HCT116 (cell line): ENCODE measurements at regions not wholly inside any gene's neighbourhood (a gene's known extent, or its start where the extent isn't known, plus 50 kb on each side); places are given as distances from the start of the nearest gene placed in this dataset.

Experiments
- ATAC-seq: fragments of 200-7000 bp; cut with Tn5 transposase; 2 replicates; pipeline ENCODE4 v1.9.1; 2020; ENCODE audit warnings: mild to moderate bottlenecking, moderate library complexity
- BruUV-seq: library from RNA; stranded (reverse); fragments of 400-500 nt; replicated peaks from 2 replicates; lab custom pipeline; 2021; lab: Mats Ljungman, UMichigan
- CTCF ChIA-PET: fragments of 300-600 bp; sonication (Branson Sonifier 250); formaldehyde crosslinking; loops from one replicate; lab custom pipeline; 2021; ENCODE audit warnings: antibody characterized with exemption; lab: Charles Lee
- POLR2A ChIA-PET: fragments of 300-600, 350-600 bp; sonication (Branson Sonifier 250); formaldehyde crosslinking; loops from one replicate; lab custom pipeline; 2021; ENCODE audit warnings: antibody characterized with exemption; lab: Charles Lee
- RAD21 ChIA-PET, 2 experiments: fragments of 300-600 bp; sonication (Branson Sonifier 250); formaldehyde crosslinking; loops; one replicate each; lab custom pipeline; 2023; ENCODE audit warnings: low total read pairs in 2 of 2; ENCODE audit not compliant: uncharacterized antibody in 2 of 2, unreplicated experiment in 2 of 2, low non-redundant PET in 1 of 2; lab: Charles Lee
- DNase-seq: peaks from one replicate; pipeline ENCODE4 v3.0.0-alpha.2; 2010; ENCODE audit warnings: low read depth, low spot score
- H2AFZ ChIP-seq: fragments of 200-600 bp; shearing (Covaris generic), sonication (generic); 2 replicates; pipeline ENCODE4 v1.6.1; 2017; ENCODE audit warnings: low read depth, mixed run types, mixed read lengths, antibody characterized with exemption, low read length; ENCODE audit not compliant: poor library complexity, severe bottlenecking
- H3K27ac ChIP-seq: 2 replicates; pipeline ENCODE4 v1.5.1; 2012; ENCODE audit warnings: low read depth, low read length
- H3K27me3 ChIP-seq: fragments of 200-600 bp; sonication (generic); 2 replicates; pipeline ENCODE4 v1.6.1; 2016; ENCODE audit warnings: mixed run types, low read length, mixed read lengths; ENCODE audit not compliant: insufficient read depth
- H3K36me3 ChIP-seq, 2 experiments: fragments of 200-500 bp in 1 of 2; fragments of 200-600 bp in 1 of 2; sonication (Bioruptor generic) in 1 of 2; sonication (generic) in 1 of 2; 2 replicates each; pipeline versions ENCODE4 v1.5.1 to v1.6.1; 2014 to 2016; ENCODE audit warnings: low read length in 2 of 2, inconsistent platforms in 1 of 2, mixed read lengths in 1 of 2, mixed run types in 1 of 2; ENCODE audit not compliant: insufficient read depth in 2 of 2, control insufficient read depth in 1 of 2
- H3K4me1 ChIP-seq, 2 experiments: fragments of 200-600 bp in 1 of 2; sonication (generic) in 1 of 2; 2 replicates each; pipeline versions ENCODE4 v1.5.1 to v1.6.1; 2012 to 2017; ENCODE audit warnings: low read length in 2 of 2, inconsistent platforms in 1 of 2, mild to moderate bottlenecking in 1 of 2, mixed read lengths in 1 of 2, mixed run types in 1 of 2, moderate library complexity in 1 of 2; ENCODE audit not compliant: insufficient read depth in 2 of 2, control insufficient read depth in 1 of 2
- H3K4me2 ChIP-seq: fragments of 200-600 bp; sonication (generic); 2 replicates; pipeline ENCODE4 v1.6.1; 2017; ENCODE audit warnings: mixed run types, low read length, mixed read lengths
- H3K4me3 ChIP-seq, 2 experiments: fragments of 200-600 bp in 1 of 2; sonication (generic) in 1 of 2; replicated peaks in 1 of 2; 2 replicates each; pipeline ENCODE4 v1.5.1; 2011 to 2016; ENCODE audit warnings: low read length in 2 of 2, control low read depth in 1 of 2, low read depth in 1 of 2, mild to moderate bottlenecking in 1 of 2, mixed read lengths in 1 of 2, mixed run types in 1 of 2
- H3K79me2 ChIP-seq: fragments of 200-600 bp; sonication (generic); 2 replicates; pipeline ENCODE4 v1.6.1; 2017; ENCODE audit warnings: mild to moderate bottlenecking, mixed run types, low read length, moderate library complexity, mixed read lengths; ENCODE audit not compliant: insufficient read depth
- H3K9ac ChIP-seq: fragments of 200-600 bp; sonication (generic); 2 replicates; pipeline ENCODE4 v1.6.1; 2016; ENCODE audit warnings: low read length, mixed read lengths
- H3K9me2 ChIP-seq: fragments of 200-600 bp; sonication (generic), shearing (Covaris generic); 2 replicates; pipeline ENCODE4 v1.6.1; 2017; ENCODE audit warnings: mixed run types, mild to moderate bottlenecking, moderate library complexity; ENCODE audit not compliant: insufficient read depth
- H3K9me3 ChIP-seq, 2 experiments: fragments of 200-500 bp in 1 of 2; fragments of 200-600 bp in 1 of 2; sonication (Bioruptor generic) in 1 of 2; sonication (generic) in 1 of 2; 2 replicates each; pipeline ENCODE4 v1.6.1; 2014 to 2017; ENCODE audit warnings: low read length in 2 of 2, mixed read lengths in 2 of 2, inconsistent platforms in 1 of 2, low read depth in 1 of 2, mild to moderate bottlenecking in 1 of 2, mixed run types in 1 of 2, moderate library complexity in 1 of 2; ENCODE audit not compliant: control insufficient read depth in 1 of 2, insufficient read depth in 1 of 2
- H4K20me1 ChIP-seq: fragments of 200-600 bp; sonication (generic), shearing (Covaris generic); 2 replicates; pipeline ENCODE4 v1.6.1; 2017; ENCODE audit warnings: mixed run types, mild to moderate bottlenecking, moderate library complexity; ENCODE audit not compliant: insufficient read depth
- CBX3 ChIP-seq: IDR thresholded peaks from 2 replicates; pipeline ENCODE4 v1.6.1; 2012; ENCODE audit warnings: low read depth
- CEBPB ChIP-seq: IDR thresholded peaks from 2 replicates; pipeline ENCODE4 v1.6.1; 2012; ENCODE audit warnings: low read depth
- ELF1 ChIP-seq: IDR thresholded peaks from 2 replicates; pipeline ENCODE4 v1.6.1; 2012; ENCODE audit warnings: low read depth, borderline replicate concordance
- EZH2phosphoT487 ChIP-seq: fragments of 200-600 bp; IDR thresholded peaks from 2 replicates; pipeline ENCODE4 v1.6.1; 2018; ENCODE audit warnings: antibody characterized with exemption, borderline replicate concordance
- FOSL1 ChIP-seq: IDR thresholded peaks from 2 replicates; pipeline ENCODE4 v1.6.1; 2012; ENCODE audit warnings: low read depth
- JUND ChIP-seq: IDR thresholded peaks from 2 replicates; pipeline ENCODE4 v1.6.1; 2012
- POLR2A ChIP-seq: IDR thresholded peaks from 2 replicates; pipeline ENCODE4 v1.7.0; 2011; ENCODE audit warnings: borderline replicate concordance; ENCODE audit not compliant: insufficient read depth, insufficient read length; ENCODE audit errors: extremely low read depth
- POLR2AphosphoS5 ChIP-seq: IDR thresholded peaks from 2 replicates; pipeline ENCODE4 v1.6.1; 2011; ENCODE audit warnings: mild to moderate bottlenecking, low read depth, low read length, moderate library complexity
- RAD21 ChIP-seq: IDR thresholded peaks from 2 replicates; pipeline ENCODE4 v1.6.1; 2012; ENCODE audit warnings: low read depth, mild to moderate bottlenecking
- SIN3A ChIP-seq: IDR thresholded peaks from 2 replicates; pipeline ENCODE4 v1.6.1; 2012; ENCODE audit warnings: low read depth
- SP1 ChIP-seq: IDR thresholded peaks from 2 replicates; pipeline ENCODE4 v1.6.1; 2012; ENCODE audit warnings: low read depth
- SRF ChIP-seq: IDR thresholded peaks from 2 replicates; pipeline ENCODE4 v1.6.1; 2012; ENCODE audit warnings: low read depth
- YY1 ChIP-seq: IDR thresholded peaks from 2 replicates; pipeline ENCODE4 v1.6.1; 2011; ENCODE audit warnings: low read length, low read depth, moderate library complexity, mild to moderate bottlenecking; ENCODE audit not compliant: insufficient replicate concordance; ENCODE audit errors: extremely low read depth
- intact Hi-C: fragments of 100-400 bp; cut with micrococcal nuclease; formaldehyde crosslinking; loops from 2 replicates; pipeline ENCODE4 v1.10.0; 2022
- TF ChIP-seq, protein P1 (sequence below), 3 experiments: fragments of 200-600 bp in 1 of 3; sonication (generic) in 1 of 3; IDR thresholded peaks in 2 of 3; conservative IDR thresholded peaks in 1 of 3; 2 replicates each; pipeline ENCODE4 v1.5.1; 2012 to 2017; ENCODE audit warnings: low read depth in 2 of 3, low read length in 2 of 3, antibody characterized with exemption in 1 of 3, borderline replicate concordance in 1 of 3, control low read depth in 1 of 3, mild to moderate bottlenecking in 1 of 3, mixed read lengths in 1 of 3, mixed run types in 1 of 3, moderate library complexity in 1 of 3; ENCODE audit not compliant: insufficient read depth in 1 of 3
- TF ChIP-seq, protein P2 (sequence below): IDR thresholded peaks from 2 replicates; pipeline ENCODE4 v1.6.1; 2012
- TF ChIP-seq, protein P3 (sequence below): IDR thresholded peaks from 2 replicates; pipeline ENCODE4 v1.6.1; 2011; ENCODE audit warnings: mild to moderate bottlenecking, low read length, moderate library complexity; ENCODE audit not compliant: insufficient replicate concordance; ENCODE audit errors: extremely low read depth
- TF ChIP-seq, protein P4 (sequence below): IDR thresholded peaks from 2 replicates; pipeline ENCODE4 v1.6.1; 2012

GRCh38 chr4:23456864-23457263 lies 433.0 kb downstream of the PPARGC1A start:
- Histone ChIP-seq H3K4me3 (no peak overlapping the region), H3K36me3 (no peaks in the 10 kb centered on the region), H3K27ac (no peak overlapping the region), H3K9me3 (peaks cover 14 to 30% of the 10 kb centered on the region in 2 experiments; a peak in 3 of 4 replicates), H4K20me1 (no peaks in the 10 kb centered on the region), H3K9me2 (no peaks in the 10 kb centered on the region), H3K79me2 (no peaks in the 10 kb centered on the region), H2AFZ (no peak overlapping the region), H3K4me1 (no peaks in the 10 kb centered on the region), H3K27me3 (no peaks in the 10 kb centered on the region), H3K9ac (no peak overlapping the region), H3K4me2 (no peak overlapping the region)
- BruUV-seq, result no TSS peak
- intact Hi-C loops, result no loop called here
- no peak for DNase-seq
- RAD21 ChIA-PET, result no interaction called here
- POLR2A ChIA-PET, result no interaction called here
- no peak for TF ChIP-seq JUND
- no peak for TF ChIP-seq EZH2phosphoT487
- no peak for TF ChIP-seq YY1
- TF ChIP-seq, all 23 proteins: peak for 0
- no peak for ATAC-seq
- CTCF ChIA-PET, result no interaction called here

DNA sequence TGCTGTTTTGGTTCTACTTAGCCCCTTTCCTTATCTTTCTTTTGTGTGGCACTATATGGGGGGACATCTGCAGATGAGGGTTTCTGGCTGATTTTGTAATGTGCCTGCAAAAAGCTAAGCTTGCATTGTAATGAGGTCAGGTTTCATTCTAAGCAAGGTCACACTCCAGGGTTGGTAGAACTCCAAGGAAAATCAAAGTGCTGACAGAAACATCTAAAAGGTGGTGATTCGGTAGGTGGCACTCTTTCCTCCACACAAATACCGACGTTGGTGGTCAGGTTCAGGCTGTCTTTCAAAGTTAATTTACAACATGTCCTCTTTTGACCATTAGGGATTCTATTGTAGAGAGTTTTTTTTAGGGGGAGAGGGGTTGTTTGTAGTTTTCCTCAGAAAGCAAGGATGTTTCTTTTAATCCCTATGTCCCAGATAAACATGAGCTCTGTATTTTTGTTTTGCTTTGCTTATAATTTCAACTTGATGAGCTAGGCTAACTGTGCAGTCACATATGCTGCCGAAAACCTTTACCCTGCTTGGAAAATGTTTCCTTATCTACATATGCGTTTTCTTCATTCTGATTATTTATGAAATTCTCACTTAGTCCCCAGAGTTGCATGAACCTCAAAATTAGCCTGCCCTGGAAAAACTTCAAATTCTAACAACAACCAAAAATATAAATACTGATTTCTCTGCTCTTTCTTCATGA lies 434.2 kb downstream of the PPARGC1A start:
- peaks cover 14 to 30% of the 10 kb centered on the region in 2 experiments; a peak in 3 of 4 replicates for H3K9me3 ChIP-seq
- ATAC-seq (no peak), DNase-seq (no peak)
- no peaks in the 10 kb centered on the region for H3K79me2 ChIP-seq
- no peaks in the 10 kb centered on the region for H3K36me3 ChIP-seq
- ChIA-PET POLR2A (no interaction called here), RAD21 (no interaction called here), CTCF (no interaction called here)
- H3K9me2 ChIP-seq, result no peaks in the 10 kb centered on the region
- H2AFZ ChIP-seq, result no peak overlapping the region
- H4K20me1 ChIP-seq, result no peaks in the 10 kb centered on the region
- no peaks in the 10 kb centered on the region for H3K27me3 ChIP-seq
- no peak overlapping the region for H3K4me2 ChIP-seq
- intact Hi-C loops, result no loop called here
- H3K4me1 ChIP-seq, result no peaks in the 10 kb centered on the region
- H3K9ac ChIP-seq, result no peak overlapping the region
- no peak overlapping the region for H3K4me3 ChIP-seq
- H3K27ac ChIP-seq, result no peak overlapping the region
- BruUV-seq, result no TSS peak
- TF ChIP-seq SP1, result no peak
- no peak for TF ChIP-seq EZH2phosphoT487
- no peak for TF ChIP-seq CEBPB
- no peak for TF ChIP-seq POLR2AphosphoS5
- TF ChIP-seq ELF1, result no peak
- TF ChIP-seq SIN3A, result no peak
- TF ChIP-seq POLR2A, result no peak
- TF ChIP-seq, protein P1, sequence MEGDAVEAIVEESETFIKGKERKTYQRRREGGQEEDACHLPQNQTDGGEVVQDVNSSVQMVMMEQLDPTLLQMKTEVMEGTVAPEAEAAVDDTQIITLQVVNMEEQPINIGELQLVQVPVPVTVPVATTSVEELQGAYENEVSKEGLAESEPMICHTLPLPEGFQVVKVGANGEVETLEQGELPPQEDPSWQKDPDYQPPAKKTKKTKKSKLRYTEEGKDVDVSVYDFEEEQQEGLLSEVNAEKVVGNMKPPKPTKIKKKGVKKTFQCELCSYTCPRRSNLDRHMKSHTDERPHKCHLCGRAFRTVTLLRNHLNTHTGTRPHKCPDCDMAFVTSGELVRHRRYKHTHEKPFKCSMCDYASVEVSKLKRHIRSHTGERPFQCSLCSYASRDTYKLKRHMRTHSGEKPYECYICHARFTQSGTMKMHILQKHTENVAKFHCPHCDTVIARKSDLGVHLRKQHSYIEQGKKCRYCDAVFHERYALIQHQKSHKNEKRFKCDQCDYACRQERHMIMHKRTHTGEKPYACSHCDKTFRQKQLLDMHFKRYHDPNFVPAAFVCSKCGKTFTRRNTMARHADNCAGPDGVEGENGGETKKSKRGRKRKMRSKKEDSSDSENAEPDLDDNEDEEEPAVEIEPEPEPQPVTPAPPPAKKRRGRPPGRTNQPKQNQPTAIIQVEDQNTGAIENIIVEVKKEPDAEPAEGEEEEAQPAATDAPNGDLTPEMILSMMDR (IDR thresholded peaks at IDR 0.05 in 2 of 3, conservative IDR thresholded peaks at IDR 0.05 in 1 of 3; ENCODE audit: borderline replicate concordance in 1 of 3, insufficient read depth in 1 of 3, low read depth in 2 of 3, low read length in 2 of 3), result no peak
- TF ChIP-seq, protein P2, sequence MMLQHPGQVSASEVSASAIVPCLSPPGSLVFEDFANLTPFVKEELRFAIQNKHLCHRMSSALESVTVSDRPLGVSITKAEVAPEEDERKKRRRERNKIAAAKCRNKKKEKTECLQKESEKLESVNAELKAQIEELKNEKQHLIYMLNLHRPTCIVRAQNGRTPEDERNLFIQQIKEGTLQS, result no peak
- no peak for TF ChIP-seq FOSL1
- no peak for TF ChIP-seq CBX3
- no peak for TF ChIP-seq JUND
- TF ChIP-seq, protein P3, sequence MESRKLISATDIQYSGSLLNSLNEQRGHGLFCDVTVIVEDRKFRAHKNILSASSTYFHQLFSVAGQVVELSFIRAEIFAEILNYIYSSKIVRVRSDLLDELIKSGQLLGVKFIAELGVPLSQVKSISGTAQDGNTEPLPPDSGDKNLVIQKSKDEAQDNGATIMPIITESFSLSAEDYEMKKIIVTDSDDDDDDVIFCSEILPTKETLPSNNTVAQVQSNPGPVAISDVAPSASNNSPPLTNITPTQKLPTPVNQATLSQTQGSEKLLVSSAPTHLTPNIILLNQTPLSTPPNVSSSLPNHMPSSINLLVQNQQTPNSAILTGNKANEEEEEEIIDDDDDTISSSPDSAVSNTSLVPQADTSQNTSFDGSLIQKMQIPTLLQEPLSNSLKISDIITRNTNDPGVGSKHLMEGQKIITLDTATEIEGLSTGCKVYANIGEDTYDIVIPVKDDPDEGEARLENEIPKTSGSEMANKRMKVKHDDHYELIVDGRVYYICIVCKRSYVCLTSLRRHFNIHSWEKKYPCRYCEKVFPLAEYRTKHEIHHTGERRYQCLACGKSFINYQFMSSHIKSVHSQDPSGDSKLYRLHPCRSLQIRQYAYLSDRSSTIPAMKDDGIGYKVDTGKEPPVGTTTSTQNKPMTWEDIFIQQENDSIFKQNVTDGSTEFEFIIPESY, result no peak
- no peak for TF ChIP-seq RAD21
- no peak for TF ChIP-seq YY1
- TF ChIP-seq, protein P4, sequence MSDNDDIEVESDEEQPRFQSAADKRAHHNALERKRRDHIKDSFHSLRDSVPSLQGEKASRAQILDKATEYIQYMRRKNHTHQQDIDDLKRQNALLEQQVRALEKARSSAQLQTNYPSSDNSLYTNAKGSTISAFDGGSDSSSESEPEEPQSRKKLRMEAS, result no peak
- no peak for TF ChIP-seq SRF
